Astrocyte of the cerebellum (primary cell): ENCODE measurements at regions not wholly inside any gene's neighbourhood (a gene's known extent, or its start where the extent isn't known, plus 50 kb on each side); places are given as distances from the start of the nearest gene placed in this dataset.
"Not testable (repeated sequence)": the region's sequence is repeated elsewhere in the genome, so short reads cannot be mapped to it uniquely, and the experiment has no call there.

Experiments
- DNase-seq: peaks from one replicate; pipeline ENCODE4 v3.0.0-alpha.2; 2011; ENCODE audit warnings: low read depth
- H3K4me3 ChIP-seq: 2 replicates; pipeline ENCODE4 v1.5.1; 2011; ENCODE audit warnings: mild to moderate bottlenecking, low read depth, low read length, moderate library complexity
- in situ Hi-C: cut with HindIII; loops from 2 replicates; pipeline ENCODE4 v1.10.0; 2017; ENCODE audit warnings: low sequenced_read_pairs
- TF ChIP-seq, protein P1 (sequence below): IDR thresholded peaks from 2 replicates; pipeline ENCODE4 v1.5.1; 2012; ENCODE audit warnings: low read length, low read depth, moderate library complexity, mild to moderate bottlenecking; ENCODE audit errors: missing control alignments

DNA sequence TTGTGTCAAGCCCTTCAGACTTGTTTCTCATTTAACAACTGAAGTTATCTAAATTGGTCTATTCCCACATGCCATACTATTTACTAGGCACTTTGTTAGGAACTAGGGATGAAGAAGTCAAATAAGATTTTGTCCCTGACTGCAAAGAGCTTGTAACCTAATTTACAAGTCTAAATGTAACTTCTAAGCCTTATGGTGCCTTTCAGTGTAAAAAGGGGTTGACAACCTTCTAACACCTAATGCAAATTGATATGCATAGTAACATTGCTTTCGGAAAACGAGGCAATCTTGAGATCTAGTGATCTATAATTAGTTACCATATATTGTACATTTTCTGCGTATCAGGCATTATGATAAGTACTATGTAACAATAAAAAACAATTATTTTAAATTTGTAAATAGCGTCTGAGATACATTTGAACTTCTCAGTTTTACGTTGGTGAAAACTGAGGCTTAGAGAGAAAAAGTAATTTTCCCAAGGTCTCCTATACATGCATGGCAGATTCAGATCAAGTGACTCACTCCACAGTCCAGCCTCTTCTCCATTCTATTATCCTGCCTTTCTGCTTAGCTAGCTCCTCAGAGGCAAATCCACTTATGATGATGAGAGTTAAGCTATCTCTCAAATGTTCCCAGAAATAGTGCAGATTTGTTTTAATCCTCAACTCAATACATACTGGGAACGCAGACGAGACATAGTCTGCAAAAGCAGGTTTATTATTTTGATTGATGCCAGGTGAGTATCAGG lies 764.9 kb upstream of the SLITRK5 start:
- no peak for DNase-seq
- in situ Hi-C loops = no loop called here
- no peak overlapping the region for H3K4me3 ChIP-seq
- TF ChIP-seq, protein P1, sequence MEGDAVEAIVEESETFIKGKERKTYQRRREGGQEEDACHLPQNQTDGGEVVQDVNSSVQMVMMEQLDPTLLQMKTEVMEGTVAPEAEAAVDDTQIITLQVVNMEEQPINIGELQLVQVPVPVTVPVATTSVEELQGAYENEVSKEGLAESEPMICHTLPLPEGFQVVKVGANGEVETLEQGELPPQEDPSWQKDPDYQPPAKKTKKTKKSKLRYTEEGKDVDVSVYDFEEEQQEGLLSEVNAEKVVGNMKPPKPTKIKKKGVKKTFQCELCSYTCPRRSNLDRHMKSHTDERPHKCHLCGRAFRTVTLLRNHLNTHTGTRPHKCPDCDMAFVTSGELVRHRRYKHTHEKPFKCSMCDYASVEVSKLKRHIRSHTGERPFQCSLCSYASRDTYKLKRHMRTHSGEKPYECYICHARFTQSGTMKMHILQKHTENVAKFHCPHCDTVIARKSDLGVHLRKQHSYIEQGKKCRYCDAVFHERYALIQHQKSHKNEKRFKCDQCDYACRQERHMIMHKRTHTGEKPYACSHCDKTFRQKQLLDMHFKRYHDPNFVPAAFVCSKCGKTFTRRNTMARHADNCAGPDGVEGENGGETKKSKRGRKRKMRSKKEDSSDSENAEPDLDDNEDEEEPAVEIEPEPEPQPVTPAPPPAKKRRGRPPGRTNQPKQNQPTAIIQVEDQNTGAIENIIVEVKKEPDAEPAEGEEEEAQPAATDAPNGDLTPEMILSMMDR = no peak

DNA sequence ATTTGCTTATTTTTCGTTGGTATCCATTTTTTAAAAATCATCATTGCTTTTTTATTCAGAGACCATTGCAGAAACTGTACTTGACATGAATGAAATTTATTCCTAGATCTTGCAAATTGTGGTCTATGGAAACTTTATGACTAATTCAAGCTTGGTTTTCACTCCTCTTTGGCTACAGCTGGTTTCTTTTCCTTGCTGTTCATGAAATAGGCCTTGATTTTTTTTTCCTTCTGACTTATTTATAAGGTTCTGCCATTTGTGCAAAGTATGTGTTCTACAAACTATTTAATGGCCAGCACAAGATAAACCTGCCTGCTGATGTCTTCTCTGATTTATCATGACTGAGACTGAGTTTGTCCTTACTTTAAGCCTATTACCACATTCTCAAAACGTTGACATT lies 764.0 kb upstream of the SLITRK5 start:
- H3K4me3 ChIP-seq = no peak overlapping the region
- in situ Hi-C loops = no loop called here
- TF ChIP-seq, protein P1 = no peak
- DNase-seq = no peak

DNA sequence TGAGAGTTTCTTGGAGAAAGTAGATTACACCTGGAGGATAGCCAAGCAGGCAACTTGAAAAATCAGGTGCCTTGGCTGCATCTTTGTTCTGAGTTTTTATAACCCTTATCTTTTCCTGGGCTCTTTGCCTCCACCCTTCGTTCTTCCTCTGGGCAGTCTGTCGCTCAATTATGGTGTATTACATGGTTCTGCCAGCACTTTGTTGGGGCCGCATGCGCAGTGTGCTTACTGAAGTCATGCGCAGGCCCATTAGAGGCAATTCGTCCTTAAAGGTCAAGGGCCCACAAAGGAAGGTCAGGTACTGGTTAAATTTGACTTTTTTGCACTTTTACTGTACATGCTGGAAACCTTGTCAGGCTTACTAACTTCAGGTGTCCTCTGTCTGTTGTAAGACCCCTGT lies 761.9 kb upstream of the SLITRK5 start:
- in situ Hi-C loops = no loop called here
- no peak for DNase-seq
- TF ChIP-seq, protein P1 = no peak
- no peak overlapping the region for H3K4me3 ChIP-seq

DNA sequence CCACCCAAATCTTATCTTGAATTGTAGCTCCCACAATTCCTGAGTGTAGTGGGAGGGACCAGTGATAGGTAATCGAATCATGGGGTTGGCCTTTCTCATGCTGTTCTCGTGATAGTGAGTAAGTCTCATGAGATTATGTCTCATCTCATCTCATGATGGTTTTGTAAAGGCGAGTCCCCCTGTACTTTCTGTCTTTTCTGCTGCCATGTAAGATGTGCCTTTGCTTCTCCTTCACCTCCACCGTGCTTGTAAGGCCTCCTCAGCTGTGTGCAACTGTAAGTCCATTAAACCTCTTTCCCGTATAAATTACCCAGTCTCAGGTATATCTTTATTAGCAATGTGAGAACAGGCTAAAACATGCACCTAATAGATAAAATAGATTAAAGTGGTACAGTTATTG lies 756.4 kb upstream of the SLITRK5 start:
- TF ChIP-seq, protein P1 = no peak
- no peak for DNase-seq
- no peak overlapping the region for H3K4me3 ChIP-seq
- in situ Hi-C loops = no loop called here

DNA sequence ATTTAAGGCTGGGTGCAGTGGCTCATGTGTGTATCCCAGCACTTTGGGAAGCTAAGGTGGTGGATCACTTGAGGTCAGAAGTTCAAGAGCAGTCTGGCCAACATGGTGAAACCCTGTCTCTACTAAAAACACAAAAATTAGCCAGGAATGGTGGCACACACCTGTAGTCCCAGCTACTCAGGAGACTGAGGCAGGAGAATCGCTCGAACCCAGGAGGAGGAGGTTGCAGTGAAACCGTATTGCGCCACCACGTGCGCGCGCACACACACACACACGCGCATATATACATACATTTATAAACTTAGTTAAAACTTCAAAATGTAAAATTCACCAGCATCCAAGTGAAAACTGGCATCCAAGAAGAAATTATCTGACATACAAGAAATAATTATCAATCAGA lies 753.7 kb upstream of the SLITRK5 start:
- DNase-seq, in situ Hi-C loops, H3K4me3 ChIP-seq: not testable (repeated sequence)

DNA sequence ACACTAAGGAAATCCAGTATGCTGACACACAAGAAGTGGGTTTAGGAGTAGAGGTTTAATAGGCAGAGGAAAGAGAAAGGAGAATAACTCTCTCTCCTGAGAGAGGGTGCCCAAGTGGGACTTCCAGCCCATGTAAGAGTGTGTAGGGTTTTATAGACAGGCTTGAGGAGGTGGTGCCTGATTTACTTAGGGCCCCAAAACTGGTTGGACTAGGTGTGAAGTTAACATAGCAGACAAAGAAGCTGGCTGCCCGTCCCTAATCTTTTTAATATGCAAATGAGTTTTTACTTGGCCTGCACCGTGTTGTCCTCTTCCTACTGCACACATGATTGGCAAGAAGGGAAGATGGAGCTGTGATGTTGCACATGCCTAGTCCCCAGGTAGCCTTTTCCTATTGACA lies 752.5 kb upstream of the SLITRK5 start:
- no peak for DNase-seq
- in situ Hi-C loops = no loop called here
- H3K4me3 ChIP-seq = no peak overlapping the region
- TF ChIP-seq, protein P1 = no peak

DNA sequence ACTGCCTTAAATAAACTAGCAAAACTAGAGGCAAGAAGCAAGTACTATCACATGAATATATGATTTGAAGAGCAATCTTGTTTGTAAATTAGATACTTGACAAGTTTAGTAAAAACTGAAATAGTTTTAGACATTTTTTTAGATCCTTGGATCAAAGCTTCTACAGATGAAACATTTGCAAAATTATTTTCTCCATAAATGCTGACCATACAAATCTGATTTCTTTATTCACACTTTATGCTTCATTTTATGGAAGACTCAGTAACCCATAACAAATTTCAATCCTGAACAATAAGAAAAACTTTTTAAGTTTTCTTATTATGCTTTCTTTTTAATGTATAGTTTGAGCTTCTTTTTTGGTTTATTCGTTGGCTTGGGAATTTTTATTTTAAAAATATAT lies 750.2 kb upstream of the SLITRK5 start:
- no peak overlapping the region for H3K4me3 ChIP-seq
- in situ Hi-C loops = no loop called here
- TF ChIP-seq, protein P1 = no peak
- DNase-seq = no peak
